Endothelial cell of umbilical vein (primary cell): ENCODE measurements at regions not wholly inside any gene's neighbourhood (a gene's known extent, or its start where the extent isn't known, plus 50 kb on each side); places are given as distances from the start of the nearest gene placed in this dataset.

Source experiments
- BruUV-seq: library from RNA; stranded (reverse); fragments of 400-500 nt; replicated peaks from 2 replicates; lab custom pipeline; 2021; lab: Mats Ljungman, UMichigan
- CTCF ChIA-PET: fragments of 300-600, 350-600 bp; sonication (Branson Sonifier 250); formaldehyde crosslinking; loops from one replicate; lab custom pipeline; 2021; ENCODE audit warnings: antibody characterized with exemption, inconsistent platforms; lab: Charles Lee
- POLR2A ChIA-PET: fragments of 300-600, 350-600 bp; sonication (Branson Sonifier 250); formaldehyde crosslinking; loops from one replicate; lab custom pipeline; 2021; ENCODE audit warnings: antibody characterized with exemption, inconsistent platforms; lab: Charles Lee
- DNase-seq: peaks from one replicate; pipeline ENCODE4 v3.0.0-alpha.2; 2011; ENCODE audit warnings: low read depth, low spot score
- FAIRE-seq: peaks from 2 replicates; lab custom pipeline; 2011; peaks lifted over from hg19 to GRCh38; lab: Jason Lieb, UNC
- H2AFZ ChIP-seq: 2 replicates; pipeline ENCODE4 v1.6.0; 2012; ENCODE audit warnings: low read depth, low read length, control low read depth, inconsistent platforms
- H3K27ac ChIP-seq: 2 replicates; pipeline ENCODE4 v1.5.1; 2011; ENCODE audit warnings: low read depth, mild to moderate bottlenecking, control low read depth, low read length, moderate library complexity; ENCODE audit not compliant: insufficient read depth
- H3K27me3 ChIP-seq, 2 experiments: 2 replicates each; pipeline versions ENCODE4 v1.6.0 to v1.6.1; 2011; ENCODE audit warnings: low read length in 2 of 2, mixed read lengths in 1 of 2; ENCODE audit not compliant: control insufficient read depth in 2 of 2, insufficient read depth in 2 of 2
- H3K36me3 ChIP-seq, 2 experiments: 2 replicates in 1 of 2; 3 replicates in 1 of 2; pipeline ENCODE4 v1.5.1; 2011; ENCODE audit warnings: low read length in 2 of 2, mild to moderate bottlenecking in 1 of 2, moderate library complexity in 1 of 2; ENCODE audit not compliant: control insufficient read depth in 2 of 2, insufficient read depth in 2 of 2; ENCODE audit errors: extremely low read depth in 1 of 2
- H3K4me1 ChIP-seq: 3 replicates; pipeline ENCODE4 v1.5.1; 2011; ENCODE audit warnings: mild to moderate bottlenecking, low read length; ENCODE audit not compliant: control insufficient read depth, insufficient read depth; ENCODE audit errors: extremely low read depth
- H3K4me2 ChIP-seq: 2 replicates; pipeline ENCODE4 v1.6.1; 2011; ENCODE audit warnings: low read length, control low read depth, mixed read lengths; ENCODE audit not compliant: insufficient read depth
- H3K4me3 ChIP-seq, 3 experiments: fragments of 200-600 bp in 1 of 3; sonication (generic), shearing (Covaris generic) in 1 of 3; replicated peaks in 1 of 3; 2 replicates each; pipeline ENCODE4 v1.5.1; 2011 to 2016; ENCODE audit warnings: control low read depth in 3 of 3, low read length in 3 of 3, mild to moderate bottlenecking in 2 of 3, inconsistent platforms in 1 of 3, low read depth in 1 of 3, moderate library complexity in 1 of 3; ENCODE audit not compliant: insufficient read depth in 1 of 3
- H3K79me2 ChIP-seq: 2 replicates; pipeline ENCODE4 v1.6.0; 2012; ENCODE audit warnings: low read length, inconsistent platforms; ENCODE audit not compliant: control insufficient read depth, insufficient read depth
- H3K9ac ChIP-seq: replicated peaks from 2 replicates; pipeline ENCODE3; 2011; ENCODE audit warnings: low read length, control low read depth; ENCODE audit not compliant: insufficient read depth; ENCODE audit errors: extremely low read depth
- H3K9me1 ChIP-seq: replicated peaks from 3 replicates; pipeline ENCODE4 v1.6.0; 2011; ENCODE audit warnings: mild to moderate bottlenecking, low read length; ENCODE audit not compliant: control insufficient read depth, insufficient read depth; ENCODE audit errors: extremely low read depth
- H3K9me3 ChIP-seq: replicated peaks from 2 replicates; pipeline ENCODE4 v1.5.1; 2012; ENCODE audit warnings: low read length, inconsistent platforms; ENCODE audit not compliant: control insufficient read depth, insufficient read depth
- H4K20me1 ChIP-seq: replicated peaks from 2 replicates; pipeline ENCODE3; 2011; ENCODE audit warnings: mild to moderate bottlenecking, low read length; ENCODE audit not compliant: control insufficient read depth, insufficient read depth; ENCODE audit errors: extremely low read depth
- CTCF ChIP-seq, 2 donors: IDR thresholded peaks; 1 replicate in 1 of 2; 2 replicates in 1 of 2; pipeline ENCODE4 v1.5.1; 2011; ENCODE audit warnings: low read length in 2 of 2, mild to moderate bottlenecking in 2 of 2, moderate library complexity in 2 of 2, control low read depth in 1 of 2, inconsistent platforms in 1 of 2, low read depth in 1 of 2; ENCODE audit not compliant: insufficient read depth in 1 of 2; ENCODE audit errors: extremely low read depth in 1 of 2
- EZH2 ChIP-seq: IDR thresholded peaks from 2 replicates; pipeline ENCODE4 v1.6.1; 2012; ENCODE audit warnings: borderline replicate concordance, low read depth, mild to moderate bottlenecking, moderate library complexity, low read length, inconsistent platforms; ENCODE audit not compliant: severe bottlenecking
- FOS ChIP-seq: IDR thresholded peaks from 2 replicates; pipeline ENCODE4 v1.6.1; 2011; ENCODE audit warnings: mild to moderate bottlenecking, low read length, moderate library complexity, borderline replicate concordance; ENCODE audit not compliant: insufficient read depth
- GATA2 ChIP-seq: IDR thresholded peaks from 2 replicates; pipeline ENCODE4 v1.7.0; 2011; ENCODE audit warnings: low read depth, mild to moderate bottlenecking, moderate library complexity, mixed read lengths, low read length; ENCODE audit not compliant: insufficient read length, insufficient read depth
- JUN ChIP-seq: IDR thresholded peaks from 2 replicates; pipeline ENCODE4 v1.6.1; 2011; ENCODE audit warnings: borderline replicate concordance, low read depth; ENCODE audit not compliant: insufficient read length, insufficient read depth
- MAX ChIP-seq: IDR thresholded peaks from 2 replicates; pipeline ENCODE4 v1.6.1; 2011; ENCODE audit not compliant: insufficient read depth, insufficient read length
- MYC ChIP-seq: IDR thresholded peaks from one replicate; pipeline ENCODE4 v1.6.1; 2011; ENCODE audit warnings: mild to moderate bottlenecking, low read depth, low read length
- POLR2A ChIP-seq: IDR thresholded peaks from 2 replicates; pipeline ENCODE4 v1.6.1; 2012; ENCODE audit warnings: low read depth, mild to moderate bottlenecking, control low read depth, low read length
- POLR2AphosphoS5 ChIP-seq: IDR thresholded peaks from 2 replicates; pipeline ENCODE4 v1.6.1; 2012; ENCODE audit warnings: low read depth, mild to moderate bottlenecking, control low read depth, low read length, moderate library complexity; ENCODE audit not compliant: insufficient read depth
- dilution Hi-C: fragments of 300-500 bp; cut with MboI; formaldehyde crosslinking; loops from one replicate; pipeline ENCODE4 v1.15.0; 2019; ENCODE audit warnings: low sequenced_read_pairs; ENCODE audit not compliant: extremely low pct_ligation_motif_present
- intact Hi-C: fragments of 100-400 bp; cut with micrococcal nuclease; formaldehyde crosslinking; loops from one replicate; pipeline ENCODE4 v1.10.0; 2022

GRCh38 chr1:168803806-168804510 is 75.0 kb upstream of the DPT start:
- Histone ChIP-seq H3K27me3 (no peaks in the 10 kb centered on the region), H2AFZ (no peak overlapping the region), H3K9me3 (no peaks in the 10 kb centered on the region), H3K9ac (no peak overlapping the region), H3K27ac (no peak overlapping the region), H3K4me1 (no peaks in the 10 kb centered on the region), H3K9me1 (no peaks in the 10 kb centered on the region), H4K20me1 (no peaks in the 10 kb centered on the region), H3K36me3 (no peaks in the 10 kb centered on the region), H3K79me2 (no peaks in the 10 kb centered on the region), H3K4me3 (no peak overlapping the region), H3K4me2 (no peak overlapping the region)
- no TSS peak for BruUV-seq
- CTCF ChIA-PET = no interaction called here
- DNase-seq (no peak), FAIRE-seq (no peak)
- POLR2A ChIA-PET = no interaction called here
- intact Hi-C loops = no loop called here
- no peak for TF ChIP-seq MYC
- TF ChIP-seq POLR2AphosphoS5 = no peak
- no peak for TF ChIP-seq JUN
- no peak for TF ChIP-seq MAX
- TF ChIP-seq POLR2A = no peak
- TF ChIP-seq EZH2 = no peak
- no peak for TF ChIP-seq FOS
- TF ChIP-seq GATA2 = no peak
- no peak for TF ChIP-seq CTCF (IDR thresholded peaks at IDR 0.05; ENCODE audit: extremely low read depth in 1 of 2, insufficient read depth in 1 of 2, low read depth in 1 of 2, low read length in 2 of 2)
- dilution Hi-C loops = no loop called here
